ENCODE measurements at regions not wholly inside any gene's neighbourhood (a gene's known extent, or its start where the extent isn't known, plus 50 kb on each side); places are given as distances from the start of the nearest gene placed in this dataset.

GRCh38 chr7:35334506-35334905 lies 80.6 kb upstream of the TBX20 start:
- DNase-seq (ENCODE audit: low read depth) = no peak

GRCh38 chr7:35333265-35333664 lies 79.4 kb upstream of the TBX20 start:
- no peak for DNase-seq (ENCODE audit: low read depth)

- DNase-seq (ENCODE audit: low read depth) = no peak
These were observed 78.1 kb upstream of the TBX20 start for GRCh38 chr7:35331730-35332678.

- DNase-seq (ENCODE audit: low read depth) = no peak
These were observed 75.1 kb upstream of the TBX20 start for GRCh38 chr7:35329026-35329425.

- DNase-seq (ENCODE audit: low read depth) = no peak
These were observed 65.7 kb upstream of the TBX20 start for GRCh38 chr7:35319606-35320005.

GRCh38 chr7:35316549-35316948 lies 62.6 kb upstream of the TBX20 start:
- no peak for DNase-seq (ENCODE audit: low read depth)

- DNase-seq (ENCODE audit: low read depth) = no peak
These were observed 61.6 kb upstream of the TBX20 start for GRCh38 chr7:35315517-35315916.

GRCh38 chr7:35314354-35314753 lies 60.5 kb upstream of the TBX20 start:
- no peak for DNase-seq (ENCODE audit: low read depth)

- DNase-seq (ENCODE audit: low read depth) = no peak
These were observed 59.7 kb upstream of the TBX20 start for GRCh38 chr7:35313575-35313974.

All from activated T-cell treated with anti-CD3 and anti-CD28 coated beads for 24 hours (primary cell).